Esophagus muscularis mucosa (tissue), 4 donors: ENCODE measurements at regions not wholly inside any gene's neighbourhood (a gene's known extent, or its start where the extent isn't known, plus 50 kb on each side); places are given as distances from the start of the nearest gene placed in this dataset.

Source experiments
- DNase-seq: peaks from one replicate; pipeline ENCODE4 v3.0.0-alpha.2; 2017; ENCODE audit errors: extremely low spot score
- H3K27ac ChIP-seq, 4 donors: fragments of 200-600 bp; sonication (generic); replicated peaks in 1 of 4; 1 replicate in 3 of 4; 2 replicates in 1 of 4; pipeline ENCODE4 v1.5.1; 2016 to 2019; ENCODE audit warnings: mild to moderate bottlenecking in 1 of 4
- H3K27me3 ChIP-seq, 4 donors: fragments of 200-600 bp; sonication (generic); one replicate each; pipeline versions ENCODE4 v1.5.1 to v1.6.0; 2016 to 2019
- H3K36me3 ChIP-seq, 4 donors: fragments of 200-600 bp; sonication (generic); one replicate each; pipeline ENCODE4 v1.5.1; 2016 to 2019
- H3K4me1 ChIP-seq, 4 donors: fragments of 200-600 bp; sonication (generic); one replicate each; pipeline ENCODE4 v1.5.1; 2016 to 2019
- H3K4me3 ChIP-seq, 4 donors: fragments of 200-600 bp; sonication (generic); 1 replicate in 2 of 4; 2 replicates in 2 of 4; pipeline ENCODE4 v1.5.1; 2016 to 2019; ENCODE audit warnings: mild to moderate bottlenecking in 4 of 4, moderate library complexity in 1 of 4
- H3K9me3 ChIP-seq, 4 donors: fragments of 200-600 bp; sonication (generic); 1 replicate in 3 of 4; 2 replicates in 1 of 4; pipeline ENCODE4 v1.5.1; 2016 to 2019
- EP300 ChIP-seq: sonication (generic); formaldehyde crosslinking; IDR thresholded peaks from one replicate; pipeline ENCODE4 v1.6.1; 2017; ENCODE audit warnings: antibody characterized with exemption
- POLR2A ChIP-seq: fragments of 450-650 bp; IDR thresholded peaks from one replicate; pipeline ENCODE4 v1.6.1; 2017; ENCODE audit warnings: antibody characterized with exemption, moderate library complexity, mild to moderate bottlenecking, low read depth
- POLR2AphosphoS5 ChIP-seq, 2 donors: sonication (generic); formaldehyde crosslinking; IDR thresholded peaks; one replicate each; pipeline ENCODE4 v1.6.1; 2017; ENCODE audit warnings: antibody characterized with exemption in 2 of 2
- WGBS: methylation state at CpG from one replicate; pipeline ENCODE4 v1.1.5; 2018; 5-methylcytosine and 5-hydroxymethylcytosine counted together
- intact Hi-C: fragments of 100-400 bp; cut with DNase I; formaldehyde crosslinking; loops from one replicate; pipeline ENCODE4 v1.15.1; 2023
- TF ChIP-seq, protein P1 (sequence below), 3 experiments: fragments of 200-600 bp in 2 of 3; fragments of 450-650 bp in 1 of 3; sonication (generic) in 2 of 3; IDR thresholded peaks; one replicate each; pipeline ENCODE4 v1.5.1; 2017 to 2019; ENCODE audit warnings: antibody characterized with exemption in 3 of 3, mild to moderate bottlenecking in 2 of 3, moderate library complexity in 1 of 3

DNA sequence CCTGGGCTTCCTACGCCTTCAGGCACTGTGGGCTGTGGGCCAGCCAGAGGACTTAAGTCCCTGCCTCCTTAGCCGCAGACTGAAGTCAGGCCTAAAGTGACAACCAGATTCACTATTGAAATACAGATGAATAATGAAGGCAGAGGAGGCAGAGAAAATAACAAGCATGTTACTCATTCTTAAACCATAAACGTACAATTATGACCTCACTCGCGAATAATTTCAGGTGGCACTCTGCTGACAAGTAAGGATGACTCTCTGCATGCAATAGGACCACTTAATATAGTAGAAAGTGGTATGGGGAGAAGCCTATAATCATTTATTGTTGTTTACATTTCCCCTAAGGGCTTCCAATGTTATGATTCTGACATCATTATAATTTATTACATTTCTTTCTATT is 409.2 kb upstream of the FGF13 start:
- H3K4me3 ChIP-seq, result no peak overlapping the region
- H3K9me3 ChIP-seq, result no peaks in the 10 kb centered on the region
- H3K27me3 ChIP-seq, result no peaks in the 10 kb centered on the region
- no peaks in the 10 kb centered on the region for H3K4me1 ChIP-seq
- WGBS, result 86% methylated on average over 5 of the region's 5 CpGs
- TF ChIP-seq POLR2A (no peak), POLR2AphosphoS5 (IDR thresholded peaks at IDR 0.05) (no peak), EP300 (no peak)
- TF ChIP-seq, protein P1, sequence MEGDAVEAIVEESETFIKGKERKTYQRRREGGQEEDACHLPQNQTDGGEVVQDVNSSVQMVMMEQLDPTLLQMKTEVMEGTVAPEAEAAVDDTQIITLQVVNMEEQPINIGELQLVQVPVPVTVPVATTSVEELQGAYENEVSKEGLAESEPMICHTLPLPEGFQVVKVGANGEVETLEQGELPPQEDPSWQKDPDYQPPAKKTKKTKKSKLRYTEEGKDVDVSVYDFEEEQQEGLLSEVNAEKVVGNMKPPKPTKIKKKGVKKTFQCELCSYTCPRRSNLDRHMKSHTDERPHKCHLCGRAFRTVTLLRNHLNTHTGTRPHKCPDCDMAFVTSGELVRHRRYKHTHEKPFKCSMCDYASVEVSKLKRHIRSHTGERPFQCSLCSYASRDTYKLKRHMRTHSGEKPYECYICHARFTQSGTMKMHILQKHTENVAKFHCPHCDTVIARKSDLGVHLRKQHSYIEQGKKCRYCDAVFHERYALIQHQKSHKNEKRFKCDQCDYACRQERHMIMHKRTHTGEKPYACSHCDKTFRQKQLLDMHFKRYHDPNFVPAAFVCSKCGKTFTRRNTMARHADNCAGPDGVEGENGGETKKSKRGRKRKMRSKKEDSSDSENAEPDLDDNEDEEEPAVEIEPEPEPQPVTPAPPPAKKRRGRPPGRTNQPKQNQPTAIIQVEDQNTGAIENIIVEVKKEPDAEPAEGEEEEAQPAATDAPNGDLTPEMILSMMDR (IDR thresholded peaks at IDR 0.05), result no peak
- no peaks in the 10 kb centered on the region for H3K36me3 ChIP-seq
- DNase-seq, result no peak
- intact Hi-C loops, result no loop called here
- H3K27ac ChIP-seq, result no peak overlapping the region

DNA sequence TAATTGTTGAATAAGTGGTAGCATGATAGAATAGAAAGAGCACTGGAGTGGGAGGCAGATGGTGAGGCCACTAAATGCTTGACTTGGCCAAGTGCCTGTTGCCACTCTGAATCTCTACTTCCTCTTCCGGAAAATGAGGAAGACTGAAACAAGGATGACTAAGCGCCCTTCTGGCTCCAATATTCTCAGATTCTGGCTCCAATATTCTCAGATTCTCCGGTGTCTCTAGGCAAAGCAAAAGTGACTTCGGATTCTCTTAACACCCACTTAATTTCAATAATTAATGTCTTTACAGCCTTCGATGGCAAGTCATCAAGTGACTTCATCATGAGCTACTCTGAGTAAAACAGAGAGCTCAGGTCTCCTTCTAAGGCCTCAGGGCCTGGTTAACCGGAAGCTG is 402.2 kb upstream of the FGF13 start:
- DNase-seq, result no peak
- 56% methylated on average over 6 of the region's 6 CpGs for WGBS
- Histone ChIP-seq H3K27ac (peak overlapping the region in 1 of 4 donors; percentile 13), H3K4me1 (peaks cover 0 to 6% (median 2%) of the 10 kb centered on the region in 4 donors), H3K36me3 (no peaks in the 10 kb centered on the region), H3K27me3 (no peaks in the 10 kb centered on the region), H3K4me3 (no peak overlapping the region), H3K9me3 (no peaks in the 10 kb centered on the region)
- TF ChIP-seq POLR2AphosphoS5 (IDR thresholded peaks at IDR 0.05) (no peak), EP300 (no peak), POLR2A (no peak)
- TF ChIP-seq, protein P1 (IDR thresholded peaks at IDR 0.05), result no peak
- intact Hi-C loops, result no loop called here

DNA sequence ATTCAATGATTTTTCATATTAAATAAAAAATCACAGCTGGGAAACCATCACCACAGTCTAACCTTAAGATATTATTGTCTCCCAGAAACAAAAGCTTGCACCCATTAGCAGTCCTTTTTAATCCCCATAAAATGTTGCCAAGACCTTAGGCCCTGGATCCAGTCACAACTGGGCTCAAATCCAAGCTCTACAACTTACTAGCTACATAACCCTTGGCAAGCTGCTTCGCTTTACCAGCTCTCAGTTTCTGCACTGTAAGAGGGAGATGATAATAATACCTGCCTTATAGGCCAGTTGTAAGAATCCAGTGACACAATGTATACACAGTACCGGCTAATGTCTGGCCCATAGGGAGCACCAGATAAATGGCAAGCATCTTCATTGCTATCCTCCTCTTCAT is 400.9 kb upstream of the FGF13 start:
- Histone ChIP-seq H3K36me3 (no peaks in the 10 kb centered on the region), H3K9me3 (no peaks in the 10 kb centered on the region), H3K27ac (no peak overlapping the region), H3K27me3 (no peaks in the 10 kb centered on the region), H3K4me3 (no peak overlapping the region), H3K4me1 (peaks cover 0 to 6% (median 2%) of the 10 kb centered on the region in 4 donors)
- intact Hi-C loops, result no loop called here
- TF ChIP-seq POLR2A, result no peak
- TF ChIP-seq, protein P1 (IDR thresholded peaks at IDR 0.05), result no peak
- TF ChIP-seq POLR2AphosphoS5 (IDR thresholded peaks at IDR 0.05), result no peak
- DNase-seq, result no peak
- 51% methylated on average over 2 of the region's 2 CpGs for WGBS

DNA sequence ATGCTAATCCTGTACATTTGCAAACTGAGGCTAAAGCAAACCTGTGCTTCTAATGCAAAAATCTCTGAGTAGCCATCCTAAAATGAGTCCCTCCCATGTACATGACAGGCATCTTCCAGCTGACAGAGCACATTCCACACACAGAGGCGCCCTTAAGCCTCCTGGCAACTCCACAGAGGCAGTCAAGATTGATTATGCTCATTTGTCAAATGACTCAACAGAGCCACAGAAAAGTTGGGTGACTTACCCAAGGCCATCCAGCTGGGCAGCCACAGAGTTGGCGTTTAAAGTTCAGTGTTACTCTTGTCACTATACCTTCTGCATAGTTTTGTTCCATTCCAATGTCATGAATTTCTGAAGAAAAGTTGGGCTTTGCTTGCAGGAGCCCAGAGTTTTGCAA is 394.6 kb upstream of the FGF13 start:
- Histone ChIP-seq H3K4me1 (no peaks in the 10 kb centered on the region), H3K9me3 (no peaks in the 10 kb centered on the region), H3K27ac (no peak overlapping the region), H3K36me3 (no peaks in the 10 kb centered on the region), H3K27me3 (no peaks in the 10 kb centered on the region), H3K4me3 (no peak overlapping the region)
- intact Hi-C loops, result no loop called here
- DNase-seq, result no peak
- TF ChIP-seq EP300 (no peak), POLR2A (no peak), POLR2AphosphoS5 (IDR thresholded peaks at IDR 0.05) (no peak)
- TF ChIP-seq, protein P1 (IDR thresholded peaks at IDR 0.05), result no peak
- 35% methylated on average over 2 of the region's 2 CpGs for WGBS
